Stomach (tissue), 8 donors: ENCODE measurements at regions not wholly inside any gene's neighbourhood (a gene's known extent, or its start where the extent isn't known, plus 50 kb on each side); places are given as distances from the start of the nearest gene placed in this dataset.
A peak's percentile ranks its signal among the peaks of the same experiment; 100 is the strongest.
"Not testable (repeated sequence)": the region's sequence is repeated elsewhere in the genome, so short reads cannot be mapped to it uniquely, and the experiment has no call there.

Experiments
- DNase-seq, 2 donors: peaks; one replicate each; pipeline versions ENCODE4 v3.0.0 to v3.0.0-alpha.2; 2013 to 2019
- H3K27ac ChIP-seq, 5 donors: fragments of 200-600 bp in 4 of 5; sonication (generic) in 4 of 5; one replicate each; pipeline ENCODE4 v1.5.1; 2013 to 2019; ENCODE audit warnings: mild to moderate bottlenecking in 1 of 5, moderate library complexity in 1 of 5
- H3K27me3 ChIP-seq, 3 donors: fragments of 200-600 bp; sonication (generic); one replicate each; pipeline ENCODE4 v1.5.1; 2017 to 2019; ENCODE audit warnings: mixed run types in 1 of 3
- H3K36me3 ChIP-seq, 4 donors: fragments of 200-600 bp; sonication (generic); 1 replicate in 3 of 4; 2 replicates in 1 of 4; pipeline ENCODE4 v1.5.1; 2016 to 2019
- H3K4me1 ChIP-seq, 4 donors: fragments of 200-600 bp; sonication (generic); one replicate each; pipeline ENCODE4 v1.5.1; 2016 to 2019
- H3K4me3 ChIP-seq, 4 donors: fragments of 200-600 bp; sonication (generic) in 3 of 4; one replicate each; pipeline ENCODE4 v1.5.1; 2016 to 2019; ENCODE audit warnings: mild to moderate bottlenecking in 1 of 4
- H3K9me3 ChIP-seq, 4 donors: fragments of 200-600 bp; sonication (generic); one replicate each; pipeline ENCODE4 v1.5.1; 2016 to 2019
- EP300 ChIP-seq: sonication (generic); formaldehyde crosslinking; IDR thresholded peaks from one replicate; pipeline ENCODE4 v1.6.1; 2017; ENCODE audit warnings: antibody characterized with exemption
- POLR2A ChIP-seq, 4 donors: fragments of 450-650 bp; IDR thresholded peaks; one replicate each; pipeline ENCODE4 v1.6.1; 2016; ENCODE audit warnings: antibody characterized with exemption in 4 of 4, control low read depth in 2 of 4, mild to moderate bottlenecking in 1 of 4, moderate library complexity in 1 of 4
- POLR2AphosphoS5 ChIP-seq, 3 donors: sonication (generic); formaldehyde crosslinking; IDR thresholded peaks; one replicate each; pipeline ENCODE4 v1.6.1; 2016; ENCODE audit warnings: antibody characterized with exemption in 3 of 3
- WGBS, 5 donors: extraction: QIAGEN DNeasy Blood & Tissue Kit in 3 of 5; methylation state at CpG; one replicate each; pipeline versions ENCODE4 v1.1.5 to v1.1.7; 2013 to 2018; 5-methylcytosine and 5-hydroxymethylcytosine counted together
- intact Hi-C: fragments of 100-400 bp; cut with DNase I; formaldehyde crosslinking; loops from one replicate; pipeline ENCODE4 v1.15.1; 2023; ENCODE audit warnings: low total_unique reads
- TF ChIP-seq, protein P1 (sequence below), 7 experiments: fragments of 450-650 bp in 4 of 7; fragments of 200-600 bp in 3 of 7; sonication (generic) in 3 of 7; IDR thresholded peaks; one replicate each; pipeline ENCODE4 v1.5.1; 2016 to 2019; ENCODE audit warnings: antibody characterized with exemption in 7 of 7, control low read depth in 2 of 7, mild to moderate bottlenecking in 1 of 7
- donor health status: healthy with polysubstance abuse.
- donor health status: Bipolar disorder and iron deficiency.
- donor health status: healthy.

DNA sequence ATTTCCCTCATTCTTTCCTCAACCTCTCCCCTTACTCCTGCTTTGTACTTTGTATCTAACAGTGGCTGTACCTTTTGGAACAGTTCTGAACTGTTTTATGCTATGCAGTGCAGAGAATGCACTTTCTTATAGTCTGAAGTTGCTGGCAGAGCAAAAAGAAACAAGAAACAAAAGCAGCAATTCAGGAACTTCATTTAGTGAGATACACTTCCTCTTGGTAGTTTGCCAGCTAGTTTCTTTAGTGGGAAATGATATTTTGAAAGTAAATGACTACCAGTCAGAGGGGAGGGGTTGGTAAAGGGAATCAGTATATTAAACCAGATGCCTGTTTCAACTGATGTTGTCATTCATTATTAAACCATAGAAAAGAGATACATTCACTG lies 55.0 kb upstream of the CHD2 start:
- Histone ChIP-seq H3K36me3 (no peaks in the 10 kb centered on the region), H3K27ac (peak overlapping the region in 4 of 5 donors; percentile 65 to 86 (median 78)), H3K4me1 (peaks cover 6 to 25% (median 14%) of the 10 kb centered on the region in 4 donors), H3K4me3 (no peak overlapping the region), H3K27me3 (no peaks in the 10 kb centered on the region), H3K9me3 (no peaks in the 10 kb centered on the region)
- TF ChIP-seq POLR2AphosphoS5 (IDR thresholded peaks at IDR 0.05) (peak in 1 of 3 donors; percentile 46), EP300 (no peak)
- intact Hi-C loops, result no loop called here
- peak in 1 of 2 donors; percentile 89 for DNase-seq

DNA sequence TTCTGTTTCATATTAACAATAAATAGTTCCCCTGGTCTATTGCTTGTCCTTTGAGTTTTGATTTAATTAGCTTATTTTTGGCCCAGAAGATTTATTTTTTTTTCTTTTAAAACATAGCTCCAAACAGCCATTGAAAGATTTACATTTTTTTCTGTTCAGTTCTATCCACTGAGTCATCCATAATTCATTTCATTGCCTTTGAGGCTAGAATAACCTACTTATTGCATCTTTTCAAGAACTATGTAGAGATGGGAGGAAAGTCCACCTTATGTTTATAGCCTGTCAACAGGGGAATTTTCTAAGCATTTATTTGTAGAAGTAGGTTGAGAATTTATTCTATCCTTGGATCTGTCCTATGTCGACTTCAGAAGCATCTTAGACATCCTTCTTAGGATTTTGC lies 53.4 kb upstream of the CHD2 start:
- intact Hi-C loops, result no loop called here
- TF ChIP-seq POLR2AphosphoS5 (IDR thresholded peaks at IDR 0.05) (no peak), POLR2A (IDR thresholded peaks at IDR 0.05) (no peak), EP300 (no peak)
- TF ChIP-seq, protein P1, sequence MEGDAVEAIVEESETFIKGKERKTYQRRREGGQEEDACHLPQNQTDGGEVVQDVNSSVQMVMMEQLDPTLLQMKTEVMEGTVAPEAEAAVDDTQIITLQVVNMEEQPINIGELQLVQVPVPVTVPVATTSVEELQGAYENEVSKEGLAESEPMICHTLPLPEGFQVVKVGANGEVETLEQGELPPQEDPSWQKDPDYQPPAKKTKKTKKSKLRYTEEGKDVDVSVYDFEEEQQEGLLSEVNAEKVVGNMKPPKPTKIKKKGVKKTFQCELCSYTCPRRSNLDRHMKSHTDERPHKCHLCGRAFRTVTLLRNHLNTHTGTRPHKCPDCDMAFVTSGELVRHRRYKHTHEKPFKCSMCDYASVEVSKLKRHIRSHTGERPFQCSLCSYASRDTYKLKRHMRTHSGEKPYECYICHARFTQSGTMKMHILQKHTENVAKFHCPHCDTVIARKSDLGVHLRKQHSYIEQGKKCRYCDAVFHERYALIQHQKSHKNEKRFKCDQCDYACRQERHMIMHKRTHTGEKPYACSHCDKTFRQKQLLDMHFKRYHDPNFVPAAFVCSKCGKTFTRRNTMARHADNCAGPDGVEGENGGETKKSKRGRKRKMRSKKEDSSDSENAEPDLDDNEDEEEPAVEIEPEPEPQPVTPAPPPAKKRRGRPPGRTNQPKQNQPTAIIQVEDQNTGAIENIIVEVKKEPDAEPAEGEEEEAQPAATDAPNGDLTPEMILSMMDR (IDR thresholded peaks at IDR 0.05), result no peak
- Histone ChIP-seq H3K27ac (no peak overlapping the region), H3K9me3 (no peaks in the 10 kb centered on the region), H3K4me1 (peaks cover 6 to 25% (median 14%) of the 10 kb centered on the region in 4 donors), H3K36me3 (no peaks in the 10 kb centered on the region), H3K4me3 (no peak overlapping the region), H3K27me3 (no peaks in the 10 kb centered on the region)
- 84 to 91% (median 89%) methylated on average over 1 of the region's 1 CpG for WGBS, 5 donors
- DNase-seq, result no peak

DNA sequence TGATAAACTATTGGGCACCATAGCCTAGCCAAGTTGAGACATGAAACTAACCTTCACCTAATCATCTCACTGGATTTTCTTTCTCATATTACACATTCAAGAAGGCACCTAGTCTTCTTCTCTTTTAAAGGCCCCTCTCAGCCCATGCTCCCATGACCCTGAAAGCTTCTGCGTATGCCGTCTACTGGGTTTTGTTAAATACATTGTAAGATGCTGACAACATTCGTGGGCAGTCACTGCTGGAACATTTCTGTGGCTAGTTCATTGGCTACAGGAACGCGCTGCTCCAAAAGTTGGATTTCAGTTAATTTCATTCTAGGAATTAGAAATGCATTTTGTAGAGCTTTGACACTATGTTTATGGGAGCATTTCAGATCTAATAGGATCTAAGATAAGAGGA lies 52.3 kb upstream of the CHD2 start:
- intact Hi-C loops, result no loop called here

DNA sequence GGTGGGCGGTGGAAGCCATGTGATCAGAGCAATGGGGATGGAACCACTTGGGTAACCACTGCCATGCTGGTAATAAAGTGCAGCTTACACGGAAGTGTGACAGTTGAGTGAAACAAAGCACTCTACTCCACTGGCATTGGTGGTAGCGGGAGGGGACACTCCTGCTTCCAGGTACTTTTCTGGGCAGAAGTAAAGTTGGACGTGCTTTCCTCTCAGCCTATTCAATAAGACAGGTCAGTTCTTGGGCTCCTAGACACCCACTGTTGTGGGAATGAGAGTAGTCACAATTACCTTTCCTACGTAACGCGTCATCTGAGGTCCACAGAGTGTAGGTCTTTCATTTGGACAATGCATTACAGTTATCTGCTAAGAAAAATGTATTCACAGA lies 51.7 kb upstream of the CHD2 start:
- H3K27ac ChIP-seq, result no peak overlapping the region
- intact Hi-C loops, result no loop called here
- no peaks in the 10 kb centered on the region for H3K9me3 ChIP-seq
- no peaks in the 10 kb centered on the region for H3K27me3 ChIP-seq
- no peak for DNase-seq
- H3K4me3 ChIP-seq, result no peak overlapping the region
- no peaks in the 10 kb centered on the region for H3K36me3 ChIP-seq
- peaks cover 6 to 25% (median 14%) of the 10 kb centered on the region in 4 donors for H3K4me1 ChIP-seq
- WGBS, 5 donors, result 94 to 98% (median 96%) methylated on average over 7 of the region's 7 CpGs
- TF ChIP-seq POLR2AphosphoS5 (IDR thresholded peaks at IDR 0.05), result no peak
- TF ChIP-seq POLR2A (IDR thresholded peaks at IDR 0.05), result no peak
- TF ChIP-seq EP300, result no peak
- TF ChIP-seq, protein P1 (IDR thresholded peaks at IDR 0.05), result no peak

More for the DNA sequence above, 52.3 kb upstream of the CHD2 start:
- Histone ChIP-seq H3K9me3 (no peaks in the 10 kb centered on the region), H3K4me3 (no peak overlapping the region), H3K27ac (no peak overlapping the region), H3K4me1 (peaks cover 6 to 25% (median 14%) of the 10 kb centered on the region in 4 donors), H3K36me3 (no peaks in the 10 kb centered on the region), H3K27me3 (no peaks in the 10 kb centered on the region)
- 85 to 98% (median 96%) methylated on average over 5 of the region's 5 CpGs for WGBS, 5 donors
- no peak for DNase-seq
- no peak for TF ChIP-seq POLR2A (IDR thresholded peaks at IDR 0.05)
- no peak for TF ChIP-seq EP300
- no peak for TF ChIP-seq POLR2AphosphoS5 (IDR thresholded peaks at IDR 0.05)
- TF ChIP-seq, protein P1 (IDR thresholded peaks at IDR 0.05), result no peak

DNA sequence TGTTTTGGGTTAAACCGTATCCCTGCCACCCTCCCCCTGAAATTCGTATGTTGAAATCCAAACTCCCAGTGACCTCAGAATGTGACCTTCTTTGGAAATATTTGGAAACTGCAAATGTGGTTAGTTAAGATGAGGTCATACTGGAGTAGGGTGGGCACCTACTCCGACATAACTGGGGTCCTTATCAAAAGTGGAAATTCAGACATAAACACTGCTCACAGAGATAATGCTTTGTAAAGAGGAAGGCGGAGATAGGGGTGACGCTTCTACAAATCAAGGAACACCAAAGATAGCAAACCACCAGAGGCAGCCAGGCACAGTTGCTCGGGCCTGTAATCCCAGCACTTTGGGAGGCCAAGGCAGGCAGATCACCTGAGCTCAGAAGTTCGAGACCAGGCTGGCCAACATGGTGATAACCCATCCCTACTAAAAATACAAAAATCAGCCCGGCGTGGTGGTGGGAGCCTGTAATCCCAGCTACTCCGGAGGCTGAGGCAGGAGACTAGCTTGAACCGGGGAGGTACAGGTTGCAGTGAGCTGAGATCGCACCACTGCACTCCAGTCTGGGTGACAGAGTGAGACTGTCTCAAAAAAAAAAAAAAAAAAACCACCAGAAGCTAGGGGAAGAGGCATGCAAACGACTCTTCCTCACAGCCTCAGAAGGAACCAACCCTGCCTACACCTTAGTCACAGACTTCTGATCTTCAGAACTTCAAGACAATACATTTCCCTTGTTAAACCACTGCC lies 51.1 kb upstream of the CHD2 start:
- Histone ChIP-seq H3K4me1 (peaks cover 6 to 25% (median 14%) of the 10 kb centered on the region in 4 donors), H3K27me3 (no peaks in the 10 kb centered on the region), H3K27ac (peak overlapping the region in 1 of 5 donors; percentile 5), H3K9me3 (no peaks in the 10 kb centered on the region), H3K4me3 (no peak overlapping the region), H3K36me3 (no peaks in the 10 kb centered on the region)
- peak in 1 of 2 donors; percentile 36 for DNase-seq
- WGBS, 5 donors, result 76 to 83% (median 79%) methylated on average over 13 of the region's 13 CpGs
- TF ChIP-seq POLR2AphosphoS5 (IDR thresholded peaks at IDR 0.05), result no peak
- no peak for TF ChIP-seq EP300
- TF ChIP-seq POLR2A (IDR thresholded peaks at IDR 0.05), result no peak
- TF ChIP-seq, protein P1 (IDR thresholded peaks at IDR 0.05), result no peak
- intact Hi-C loops, result no loop called here

DNA sequence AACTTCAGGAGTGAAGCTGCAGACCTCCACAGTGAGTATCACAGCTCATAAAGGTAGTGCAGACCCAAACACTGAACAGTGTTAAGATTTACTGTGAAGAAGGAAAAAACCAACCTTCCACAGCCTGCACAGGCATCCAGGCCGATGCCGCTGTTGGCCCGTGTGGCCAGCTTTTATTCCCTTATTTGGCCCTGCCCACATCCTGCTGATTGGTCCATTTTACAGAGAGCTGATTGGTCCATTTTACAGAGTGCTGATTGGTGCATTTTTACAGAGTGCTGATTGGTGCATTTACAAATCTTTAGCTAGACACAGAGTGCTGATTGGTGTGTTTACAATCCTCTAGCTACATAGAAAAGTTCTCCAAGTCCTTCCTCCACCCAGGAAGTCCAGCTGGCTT lies 49.9 kb upstream of the CHD2 start:
- DNase-seq, H3K36me3 ChIP-seq, H3K9me3 ChIP-seq, H3K27me3 ChIP-seq, H3K27ac ChIP-seq, intact Hi-C loops, H3K4me3 ChIP-seq: not testable (repeated sequence)
- H3K4me1 ChIP-seq, result peaks cover 0 to 15% (median 8%) of the 10 kb centered on the region in 4 donors
- 87 to 99% (median 91%) methylated on average over 3 of the region's 3 CpGs for WGBS, 5 donors
